ENCODE measurements at regions not wholly inside any gene's neighbourhood (a gene's known extent, or its start where the extent isn't known, plus 50 kb on each side); places are given as distances from the start of the nearest gene placed in this dataset.

- no peak for DNase-seq
Observed at GRCh38 chr6:165745492-165745891, 82.5 kb upstream of the PDE10A start.

- DNase-seq, result no peak
Observed at GRCh38 chr6:165744555-165745228, 81.7 kb upstream of the PDE10A start.

DNA sequence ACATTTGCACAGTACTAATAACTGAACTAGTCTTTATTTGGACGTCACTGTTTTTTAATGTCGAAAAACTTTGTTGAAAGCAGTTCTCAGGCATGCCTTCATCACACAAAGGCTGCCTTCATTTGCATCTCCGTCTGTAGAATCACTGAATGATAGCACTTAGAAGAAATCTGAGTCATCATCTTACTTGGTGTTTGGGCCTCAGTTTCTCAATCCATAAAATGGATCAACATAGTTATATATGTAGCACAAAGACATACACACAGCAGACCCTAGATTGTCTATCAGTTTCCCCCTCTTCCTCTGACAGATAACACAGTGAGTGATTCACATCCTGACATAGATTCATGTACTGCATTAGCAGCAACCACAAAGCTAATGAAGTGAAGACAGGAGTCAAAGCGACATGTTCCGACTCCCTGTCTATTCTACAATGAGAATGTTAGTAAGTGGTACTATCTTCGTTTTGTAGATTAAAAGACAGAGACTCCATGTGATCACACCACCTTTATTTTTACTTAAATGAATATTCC is 80.4 kb upstream of the PDE10A start:
- no peak for DNase-seq

DNA sequence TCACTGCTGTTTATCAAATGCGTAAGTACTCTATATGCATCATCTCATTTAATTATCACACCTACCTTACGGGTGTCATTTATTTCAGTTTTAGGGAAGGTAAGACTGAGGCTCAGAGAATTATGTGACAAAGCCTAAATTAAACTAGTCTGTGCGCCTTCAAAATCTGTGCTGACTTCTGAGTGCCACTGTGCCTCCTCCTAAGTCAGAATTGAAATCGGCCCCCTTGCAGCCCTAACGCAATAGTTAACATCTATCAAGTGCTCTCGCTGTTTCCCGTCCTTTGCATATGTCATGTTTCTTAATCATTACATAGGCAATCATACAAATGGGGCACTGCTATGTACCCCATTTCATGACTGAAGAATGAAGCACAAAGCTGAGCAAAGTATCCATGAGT is 79.0 kb upstream of the PDE10A start:
- no peak for DNase-seq

DNA sequence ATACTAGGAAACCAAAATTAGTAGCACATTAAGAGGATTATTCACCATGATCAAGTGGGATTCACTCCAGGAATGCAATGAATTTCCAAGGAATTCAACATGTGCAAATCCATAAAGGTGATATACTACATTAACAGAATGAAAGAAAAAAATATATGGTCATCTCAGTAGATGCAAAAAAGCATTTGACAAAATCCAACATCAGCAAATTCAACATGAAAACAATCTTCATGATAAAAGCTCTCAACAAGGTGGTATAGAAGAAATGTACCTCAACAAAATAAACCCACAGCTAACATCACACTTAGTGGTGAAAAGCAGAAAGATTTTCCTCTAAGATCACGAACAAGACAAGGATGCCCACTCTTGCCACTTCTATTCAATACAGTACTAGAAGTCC is 74.4 kb upstream of the PDE10A start:
- no peak for DNase-seq

DNA sequence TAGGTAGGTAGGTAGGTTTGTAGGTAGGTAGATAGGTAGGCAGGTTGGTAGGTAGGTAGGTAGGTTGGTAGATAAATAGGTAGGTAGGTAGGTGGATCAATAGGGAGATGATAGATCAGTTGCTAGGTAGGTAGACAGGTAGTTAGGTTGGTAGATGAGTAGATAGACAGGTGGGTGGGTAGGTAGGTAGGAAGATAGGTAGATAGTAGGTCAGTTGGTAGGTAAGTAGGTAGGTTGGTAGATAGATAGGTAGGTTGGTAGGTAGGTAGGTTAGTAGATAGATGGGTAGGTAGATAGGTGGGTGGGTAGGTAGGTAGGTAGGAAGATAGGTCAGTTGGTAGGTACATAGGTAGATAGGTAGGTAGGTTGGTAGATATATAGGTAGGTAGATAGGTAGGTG is 72.0 kb upstream of the PDE10A start:
- no peak for DNase-seq

GRCh38 chr6:165733489-165733791 is 70.4 kb upstream of the PDE10A start:
- DNase-seq, result no peak

DNA sequence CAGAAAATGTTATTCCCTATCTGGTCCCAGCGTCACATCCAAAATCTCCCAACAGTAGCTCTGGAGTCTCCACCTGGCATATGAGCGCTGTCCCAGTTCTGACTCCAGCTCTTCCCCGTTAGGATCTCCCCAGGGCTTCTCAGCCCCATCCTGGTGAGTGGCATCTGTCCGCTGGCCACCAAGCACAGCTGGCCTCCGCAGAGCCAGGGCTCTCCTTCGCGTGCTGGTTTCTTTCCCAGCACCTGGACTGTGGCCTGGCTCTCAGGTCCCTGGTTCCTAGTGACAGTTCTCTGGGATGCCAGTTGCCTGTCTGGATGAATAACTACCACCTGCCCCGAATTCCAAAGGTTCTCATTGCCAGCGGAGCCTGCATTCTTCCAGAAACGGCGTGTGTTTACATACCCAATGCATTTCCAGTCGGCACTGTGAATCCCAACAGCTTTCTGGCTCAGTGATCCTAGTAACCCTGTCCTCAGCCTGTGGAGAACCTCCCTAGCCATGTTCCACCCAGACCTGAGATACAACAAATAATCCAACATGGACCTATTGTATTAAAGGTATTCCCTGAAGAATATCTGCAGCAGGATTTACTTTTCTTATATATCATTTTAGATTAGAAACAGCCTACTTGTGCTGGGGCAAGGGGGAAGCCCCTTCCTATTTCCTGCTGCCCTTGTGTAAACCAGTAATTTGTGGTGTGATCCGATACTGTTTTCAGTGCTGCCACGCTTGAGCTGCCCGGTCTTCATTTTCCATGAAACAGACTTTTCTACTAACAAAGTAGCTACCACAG is 69.9 kb upstream of the PDE10A start:
- no peak for DNase-seq

- no peak for DNase-seq
Observed at GRCh38 chr6:165729307-165729936, 66.4 kb upstream of the PDE10A start.

DNA sequence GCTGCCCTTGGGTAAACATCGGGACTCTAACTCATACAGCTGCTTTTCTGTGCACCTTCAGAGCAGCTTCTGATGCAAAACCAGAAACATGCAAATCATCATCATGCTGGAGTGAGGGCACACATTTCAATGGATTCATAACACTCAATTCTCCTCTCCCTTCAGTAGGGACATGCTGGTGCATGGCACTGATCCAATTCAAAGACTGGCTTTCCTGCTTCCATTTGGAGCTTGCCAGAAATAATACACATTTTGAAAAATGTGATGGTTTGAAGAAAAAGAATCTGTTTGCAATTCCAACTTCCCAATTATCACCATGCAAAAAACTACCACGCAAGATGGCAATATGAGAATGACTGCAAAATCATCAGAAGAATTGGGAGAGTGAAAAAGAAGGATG is 65.2 kb upstream of the PDE10A start:
- DNase-seq, result no peak

DNA sequence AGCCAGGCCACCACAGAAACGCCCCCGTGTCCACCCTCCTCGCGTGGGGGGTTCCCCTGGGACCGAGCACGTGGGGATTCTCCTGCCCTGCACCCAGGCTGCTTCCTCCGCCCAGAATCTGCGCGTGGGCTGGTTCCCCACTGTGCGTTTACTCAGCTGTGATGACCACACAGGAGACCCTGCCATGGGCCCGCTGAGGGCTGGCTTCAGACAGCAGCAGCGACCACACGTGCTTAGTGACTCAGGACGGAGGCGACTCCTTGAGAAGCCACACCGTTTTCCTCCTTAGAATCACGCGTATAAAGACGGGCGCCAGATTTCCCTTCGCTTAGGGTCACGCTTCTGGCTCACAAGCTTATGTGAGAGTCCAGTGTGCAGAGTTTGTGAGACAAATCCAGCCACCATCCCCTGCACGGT is 63.9 kb upstream of the PDE10A start:
- no peak for DNase-seq

DNA sequence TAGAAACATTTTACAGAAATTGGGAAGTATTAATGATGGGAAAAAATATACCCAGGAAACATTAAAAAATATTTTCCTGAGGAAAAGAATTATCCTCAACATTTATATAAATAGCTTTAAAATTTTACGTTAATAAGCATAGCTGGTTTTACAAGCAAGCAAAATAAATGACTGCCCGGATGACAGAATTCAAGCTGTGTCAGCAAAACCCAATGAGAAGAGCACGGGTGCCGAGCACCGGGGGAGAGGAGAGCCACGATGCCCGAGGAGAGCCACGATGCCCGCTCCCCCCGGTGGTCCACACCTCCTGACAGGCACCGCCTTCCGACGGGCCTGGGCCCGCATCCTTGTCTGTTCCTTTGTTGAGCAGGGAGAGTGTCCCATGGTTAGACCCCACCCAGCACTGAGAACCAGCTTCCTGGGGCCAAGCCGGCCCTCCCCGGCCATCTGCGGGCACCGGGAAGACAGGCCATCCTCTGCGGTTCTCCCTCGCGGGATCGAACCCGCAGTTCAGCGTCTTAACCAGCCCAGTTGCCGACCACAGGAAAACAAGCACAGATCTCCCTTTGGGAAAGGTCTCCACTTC is 63.3 kb upstream of the PDE10A start:
- DNase-seq, result no peak

DNA sequence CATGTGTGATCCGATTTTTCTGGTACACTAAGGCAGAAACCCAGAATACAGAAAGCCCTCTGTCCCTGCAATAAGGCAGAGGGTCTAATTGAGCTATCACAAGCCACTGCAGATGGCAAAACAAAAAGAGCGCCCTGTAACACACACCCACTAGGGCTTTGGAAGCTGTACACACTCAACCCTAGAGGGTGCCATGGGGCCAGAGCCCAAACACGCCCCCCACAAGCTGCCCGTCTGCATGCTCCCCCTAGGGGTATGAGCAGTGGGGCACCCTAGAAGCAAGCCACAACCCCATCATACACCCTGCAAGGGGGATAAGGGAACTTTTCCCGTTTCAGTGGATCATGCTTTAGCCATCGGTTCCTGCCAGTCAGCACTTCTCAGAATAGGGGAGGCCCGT is 62.2 kb upstream of the PDE10A start:
- no peak for DNase-seq

GRCh38 chr6:165723326-165723725 is 60.3 kb upstream of the PDE10A start:
- no peak for DNase-seq

GRCh38 chr6:165722022-165722421 is 59.0 kb upstream of the PDE10A start:
- DNase-seq, result no peak

GRCh38 chr6:165721356-165721755 is 58.3 kb upstream of the PDE10A start:
- DNase-seq, result no peak

DNA sequence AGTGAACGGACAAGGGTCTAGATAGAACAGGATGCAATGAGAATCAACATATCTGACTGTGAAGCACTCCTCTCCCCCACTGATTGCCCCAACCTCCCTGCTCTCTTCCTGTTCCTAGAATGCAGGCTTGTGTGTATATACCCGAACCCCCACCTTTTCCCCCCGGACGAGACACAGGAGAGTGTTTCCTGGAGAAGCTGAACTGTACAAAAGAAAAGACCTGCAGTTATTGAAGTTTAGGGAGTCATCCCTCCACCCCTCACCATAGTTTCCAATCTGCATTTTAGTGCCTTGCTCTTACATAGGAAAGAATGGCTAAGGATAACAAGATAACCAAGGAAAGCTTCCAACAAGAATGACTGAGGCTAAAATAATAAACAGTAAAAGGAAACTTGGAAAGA is 55.5 kb upstream of the PDE10A start:
- DNase-seq, result no peak

- no peak for DNase-seq
Observed at GRCh38 chr6:165717732-165718465, 54.9 kb upstream of the PDE10A start.

- DNase-seq, result no peak
Observed at GRCh38 chr6:165716886-165717285, 53.8 kb upstream of the PDE10A start.

DNA sequence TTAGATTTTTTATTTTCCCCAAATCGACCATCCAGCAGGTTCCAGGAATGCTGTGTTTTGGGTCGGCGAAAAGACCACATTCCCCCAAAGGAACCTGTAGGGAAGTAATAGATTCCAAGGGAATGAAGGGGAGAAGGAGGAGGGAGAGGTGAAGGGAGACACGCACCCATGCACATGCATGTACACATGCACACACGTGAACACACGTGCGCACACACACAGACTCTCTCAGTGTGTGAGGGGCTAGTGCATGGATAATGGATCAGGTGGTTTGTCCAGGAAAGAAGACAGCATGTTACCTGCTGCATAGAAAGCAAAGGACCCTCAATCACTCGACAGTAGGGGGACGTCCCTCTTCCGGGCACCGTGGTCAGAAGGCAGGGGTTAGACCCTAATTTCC is 52.4 kb upstream of the PDE10A start:
- no peak for DNase-seq

DNA sequence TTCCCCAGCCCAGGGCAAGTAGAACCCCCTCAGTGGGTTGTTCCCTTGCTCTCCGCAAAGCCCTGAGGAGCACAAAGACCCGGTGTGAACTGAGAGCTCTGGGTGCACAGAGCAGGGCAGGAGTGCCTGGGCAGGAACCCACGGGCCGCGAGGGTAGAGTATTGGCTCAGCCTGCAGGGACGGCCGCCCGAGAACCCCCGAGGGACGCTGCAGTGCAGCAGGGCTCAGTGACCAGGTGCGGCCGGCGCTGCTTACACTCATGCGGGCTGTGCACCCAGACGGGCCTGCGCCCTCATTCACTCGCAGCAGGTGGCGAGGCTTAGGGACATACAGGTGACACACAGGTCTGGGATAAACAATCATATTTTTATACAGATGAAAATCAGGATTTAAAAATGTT is 51.9 kb upstream of the PDE10A start:
- DNase-seq, result no peak

- no peak for DNase-seq
Observed at GRCh38 chr6:165713845-165714466, 50.9 kb upstream of the PDE10A start.

Data from occipital lobe (tissue), 1 donor.